ENCODE measurements at regions not wholly inside any gene's neighbourhood (a gene's known extent, or its start where the extent isn't known, plus 50 kb on each side); places are given as distances from the start of the nearest gene placed in this dataset.
"Not testable (repeated sequence)": the region's sequence is repeated elsewhere in the genome, so short reads cannot be mapped to it uniquely, and the experiment has no call there.

GRCh38 chr6:125415913-125416312 is 114.1 kb upstream of the HDDC2 start:
- no peak for DNase-seq (ENCODE audit: low spot score)
- in situ Hi-C loops (cut with HindIII; ENCODE audit: low sequenced_read_pairs), result no loop called here

GRCh38 chr6:125421836-125422235 is 120.1 kb upstream of the HDDC2 start:
- peak; percentile 7 for DNase-seq (ENCODE audit: low spot score)
- in situ Hi-C loops (cut with HindIII; ENCODE audit: low sequenced_read_pairs), result no loop called here

- DNase-seq (ENCODE audit: low spot score), result no peak
- in situ Hi-C loops (cut with HindIII; ENCODE audit: low sequenced_read_pairs), result no loop called here
Measured at GRCh38 chr6:125423047-125423446, 121.3 kb upstream of the HDDC2 start.

GRCh38 chr6:125431971-125432370 is 130.2 kb upstream of the HDDC2 start:
- no peak for DNase-seq (ENCODE audit: low spot score)
- in situ Hi-C loops (cut with HindIII; ENCODE audit: low sequenced_read_pairs), result no loop called here

DNA sequence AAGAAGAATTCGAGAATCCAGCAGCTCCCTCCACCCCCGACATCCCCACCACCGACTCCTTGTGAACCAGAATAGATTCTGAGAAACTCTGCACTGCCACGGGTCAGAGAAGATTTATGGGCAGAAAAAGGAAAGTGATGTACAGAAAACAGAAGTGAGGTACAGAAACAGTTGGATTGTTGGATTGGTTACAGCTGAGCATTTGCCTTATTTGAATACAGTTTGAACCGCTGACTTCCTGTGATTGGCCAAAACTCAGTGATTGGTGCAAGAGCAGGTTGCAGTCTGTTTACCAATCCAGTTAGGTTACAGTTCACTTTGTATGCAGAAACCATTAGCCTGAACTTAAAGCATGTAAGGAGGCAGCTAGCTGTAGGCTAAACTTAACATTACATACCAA is 131.2 kb upstream of the HDDC2 start:
- DNase-seq (ENCODE audit: low spot score), result no peak
- in situ Hi-C loops (cut with HindIII; ENCODE audit: low sequenced_read_pairs), result no loop called here

GRCh38 chr6:125434760-125435159 is 133.0 kb upstream of the HDDC2 start:
- in situ Hi-C loops (cut with HindIII; ENCODE audit: low sequenced_read_pairs), result no loop called here
- DNase-seq (ENCODE audit: low spot score), result no peak

DNA sequence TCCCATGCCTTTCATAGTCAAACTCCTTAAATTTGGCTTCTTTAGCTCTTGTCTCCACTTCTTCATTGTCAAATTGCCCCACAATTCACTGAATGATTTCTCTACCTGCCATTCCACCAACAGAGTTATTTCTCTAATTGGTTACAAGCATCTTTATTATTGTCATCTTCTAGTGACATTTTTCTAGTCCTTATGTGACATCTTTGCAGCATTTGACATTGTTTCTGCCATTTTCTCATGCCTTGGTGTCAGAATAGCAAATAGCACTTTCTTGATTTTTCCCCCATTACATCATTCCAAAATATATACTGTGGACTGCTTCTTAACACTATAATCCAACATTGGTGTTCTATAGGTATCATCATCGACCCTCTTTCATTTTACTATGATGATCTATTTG is 137.7 kb upstream of the HDDC2 start:
- in situ Hi-C loops (cut with HindIII; ENCODE audit: low sequenced_read_pairs), result no loop called here
- DNase-seq (ENCODE audit: low spot score), result no peak

GRCh38 chr6:125444006-125444923 is 142.5 kb upstream of the HDDC2 start:
- in situ Hi-C loops (cut with HindIII; ENCODE audit: low sequenced_read_pairs), result no loop called here
- DNase-seq (ENCODE audit: low spot score), result peak; percentile 5

DNA sequence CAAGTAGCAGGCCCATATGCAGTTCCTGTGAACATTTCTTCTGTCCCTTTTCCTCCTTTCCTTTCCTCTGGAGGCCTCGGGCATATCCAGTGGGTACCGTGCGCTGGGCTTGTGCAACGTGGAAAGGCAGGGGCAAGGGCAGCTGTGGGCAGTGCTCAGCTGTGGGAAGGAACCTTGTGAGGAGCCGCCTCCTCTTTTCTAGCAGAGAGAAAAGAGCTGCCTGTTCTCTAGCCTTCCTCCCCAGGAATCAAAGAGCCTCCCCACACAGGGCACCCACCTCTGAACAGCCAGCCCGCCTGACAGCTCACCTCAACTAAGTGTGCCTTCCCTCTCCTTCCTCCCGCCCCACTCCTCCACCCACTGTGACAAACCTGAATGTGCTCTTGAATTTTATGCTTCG is 143.3 kb upstream of the HDDC2 start:
- in situ Hi-C loops (cut with HindIII; ENCODE audit: low sequenced_read_pairs), result no loop called here
- no peak for DNase-seq (ENCODE audit: low spot score)

- in situ Hi-C loops (cut with HindIII; ENCODE audit: low sequenced_read_pairs), result no loop called here
- DNase-seq (ENCODE audit: low spot score), result no peak
Measured at GRCh38 chr6:125446011-125446410, 144.2 kb upstream of the HDDC2 start.

DNA sequence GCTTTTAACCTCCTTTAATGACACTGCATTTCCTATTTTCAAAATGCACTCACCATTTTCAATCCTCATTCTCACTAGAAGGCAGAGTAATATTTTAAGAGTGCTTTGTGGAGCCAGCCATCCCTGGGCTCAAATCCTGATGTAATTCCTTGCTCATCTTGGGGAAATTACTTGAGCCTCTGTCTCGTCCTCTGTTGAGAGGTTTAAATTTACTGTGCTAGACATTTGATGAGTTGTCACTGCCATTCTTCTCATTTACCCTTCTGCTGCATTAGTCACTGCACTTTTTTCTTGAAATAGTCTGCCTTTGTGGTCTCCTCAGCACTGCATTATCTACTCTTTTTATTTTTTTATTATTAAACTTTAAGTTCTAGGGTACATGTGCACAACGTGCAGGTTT is 150.0 kb upstream of the HDDC2 start:
- in situ Hi-C loops (cut with HindIII; ENCODE audit: low sequenced_read_pairs), result no loop called here

DNA sequence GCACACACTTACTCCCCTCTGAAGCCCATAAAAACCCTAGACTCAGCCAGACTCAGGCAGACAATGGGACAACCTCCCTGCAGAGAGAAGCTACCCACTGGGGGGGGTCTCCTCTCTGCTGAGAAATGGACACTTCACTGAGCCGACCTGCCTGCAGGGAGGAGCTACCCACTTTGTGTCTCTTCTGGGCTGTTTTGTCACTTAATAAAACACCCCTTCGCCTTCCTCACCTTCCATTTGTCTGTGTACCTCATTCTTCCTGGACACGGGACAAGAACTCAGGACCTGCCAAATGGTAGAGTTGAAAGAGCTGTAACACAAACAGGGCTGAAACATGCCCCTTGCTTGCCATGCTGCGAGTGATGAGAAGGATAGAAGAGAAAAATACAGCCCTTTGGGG is 151.7 kb upstream of the HDDC2 start:
- in situ Hi-C loops (cut with HindIII; ENCODE audit: low sequenced_read_pairs), result no loop called here

More for the DNA sequence above, 150.0 kb upstream of the HDDC2 start:
- no peak for DNase-seq (ENCODE audit: low spot score)

DNA sequence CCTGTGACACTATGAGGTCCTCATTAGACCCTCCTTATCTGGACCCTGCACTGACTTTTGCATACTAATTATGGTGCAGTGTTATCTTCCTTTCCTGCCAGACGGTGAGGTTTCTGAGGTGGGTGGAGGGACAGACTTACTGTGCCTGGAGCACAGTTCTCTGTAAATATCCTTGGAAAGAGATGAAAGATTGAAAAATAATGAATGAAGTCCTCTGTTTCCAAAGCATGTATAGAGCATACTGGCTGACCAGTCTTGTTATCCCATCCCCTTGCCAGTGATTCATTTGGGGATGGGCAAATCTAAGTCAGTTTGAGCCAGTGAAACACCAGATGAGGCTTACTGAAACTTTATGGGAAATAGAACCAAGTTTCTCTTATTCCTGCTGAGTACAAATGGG is 152.6 kb upstream of the HDDC2 start:
- in situ Hi-C loops (cut with HindIII; ENCODE audit: low sequenced_read_pairs), result no loop called here
- DNase-seq (ENCODE audit: low spot score), result no peak

More for the DNA sequence above, 151.7 kb upstream of the HDDC2 start:
- DNase-seq (ENCODE audit: low spot score), result no peak

- in situ Hi-C loops (cut with HindIII; ENCODE audit: low sequenced_read_pairs); DNase-seq (ENCODE audit: low spot score): not testable (repeated sequence)
Measured at GRCh38 chr6:125458493-125458892, 156.7 kb upstream of the HDDC2 start.

GRCh38 chr6:125465332-125465731 is 163.6 kb upstream of the HDDC2 start:
- in situ Hi-C loops (cut with HindIII; ENCODE audit: low sequenced_read_pairs); DNase-seq (ENCODE audit: low spot score): not testable (repeated sequence)

DNA sequence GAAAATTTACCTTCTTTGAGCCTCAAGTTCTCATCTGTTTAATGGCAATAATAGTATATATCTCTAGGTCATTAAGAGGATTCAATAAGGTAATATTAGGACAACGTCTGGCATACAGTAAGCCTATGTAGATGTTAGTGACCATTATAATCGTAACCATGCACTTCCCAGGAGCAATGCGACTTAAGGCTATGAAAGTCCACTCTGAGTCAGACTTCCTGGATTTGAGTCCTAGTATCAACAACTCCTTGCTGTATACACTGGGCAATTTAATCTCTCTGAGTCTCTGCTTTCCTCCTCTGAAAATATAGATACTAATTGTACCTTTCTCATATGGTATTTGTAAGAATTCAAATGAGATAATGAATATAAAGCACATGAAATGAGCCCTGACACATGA is 168.1 kb upstream of the HDDC2 start:
- in situ Hi-C loops (cut with HindIII; ENCODE audit: low sequenced_read_pairs), result no loop called here
- no peak for DNase-seq (ENCODE audit: low spot score)

GRCh38 chr6:125471667-125472066 is 169.9 kb upstream of the HDDC2 start:
- in situ Hi-C loops (cut with HindIII; ENCODE audit: low sequenced_read_pairs), result no loop called here
- no peak for DNase-seq (ENCODE audit: low spot score)

- no peak for DNase-seq (ENCODE audit: low spot score)
- in situ Hi-C loops (cut with HindIII; ENCODE audit: low sequenced_read_pairs), result no loop called here
Measured at GRCh38 chr6:125474061-125474460, 172.3 kb upstream of the HDDC2 start.

DNA sequence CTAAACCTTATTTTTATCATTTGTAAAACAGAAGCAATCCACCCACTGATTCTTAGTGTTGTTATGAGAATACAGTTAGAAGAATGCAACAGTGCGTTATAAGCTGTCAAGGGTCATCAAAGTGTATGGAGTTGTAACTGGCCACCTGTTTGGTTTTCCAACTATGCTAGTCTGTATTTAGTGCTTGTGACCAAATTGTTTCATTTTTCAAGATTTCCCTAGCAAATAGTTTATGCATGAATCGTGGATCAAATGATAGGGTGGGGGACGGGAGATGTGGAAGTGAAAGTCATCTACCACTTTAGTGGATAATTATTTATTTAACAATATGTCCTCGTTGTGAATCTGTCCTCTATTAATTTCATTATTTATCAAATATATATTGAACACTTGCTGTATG is 175.4 kb upstream of the HDDC2 start:
- in situ Hi-C loops (cut with HindIII; ENCODE audit: low sequenced_read_pairs), result no loop called here
- no peak for DNase-seq (ENCODE audit: low spot score)

DNA sequence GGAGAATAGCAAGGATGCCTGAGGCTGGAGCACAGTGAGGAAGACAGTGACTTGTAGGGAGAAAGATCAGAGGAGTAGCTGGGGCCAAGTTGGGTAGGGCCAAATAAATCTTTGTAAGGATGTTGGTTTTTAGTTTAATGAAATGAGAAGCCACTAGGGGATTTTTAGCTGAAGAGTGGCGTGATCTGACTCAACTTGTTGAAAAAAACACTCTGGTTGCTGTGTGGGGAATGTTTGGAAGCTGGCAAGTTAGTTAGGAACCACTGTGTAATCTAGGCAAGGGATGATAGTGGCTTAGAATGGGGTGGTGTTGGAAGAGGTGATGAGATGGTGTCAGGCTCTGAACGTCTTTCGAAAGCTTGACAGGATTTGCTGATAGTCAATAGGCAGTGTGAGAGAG is 176.1 kb upstream of the HDDC2 start:
- in situ Hi-C loops (cut with HindIII; ENCODE audit: low sequenced_read_pairs), result no loop called here
- no peak for DNase-seq (ENCODE audit: low spot score)

- no peak for DNase-seq (ENCODE audit: low spot score)
- in situ Hi-C loops (cut with HindIII; ENCODE audit: low sequenced_read_pairs), result no loop called here
Measured at GRCh38 chr6:125480146-125480545, 178.4 kb upstream of the HDDC2 start.

All from G401 (cell line).